Transverse colon (tissue), 4 donors: ENCODE measurements at regions not wholly inside any gene's neighbourhood (a gene's known extent, or its start where the extent isn't known, plus 50 kb on each side); places are given as distances from the start of the nearest gene placed in this dataset.

Source experiments
- EP300 ChIP-seq: sonication (generic); formaldehyde crosslinking; IDR thresholded peaks from one replicate; pipeline ENCODE4 v1.6.1; 2017; ENCODE audit warnings: antibody characterized with exemption, low read depth
- POLR2A ChIP-seq: fragments of 450-650 bp; IDR thresholded peaks from one replicate; pipeline ENCODE4 v1.6.1; 2016; ENCODE audit warnings: antibody characterized with exemption, mild to moderate bottlenecking, moderate library complexity
- POLR2AphosphoS5 ChIP-seq, 3 donors: sonication (generic); formaldehyde crosslinking; IDR thresholded peaks; one replicate each; pipeline ENCODE4 v1.6.1; 2016; ENCODE audit warnings: antibody characterized with exemption in 3 of 3
- TF ChIP-seq, protein P1 (sequence below), 5 experiments: fragments of 200-600 bp in 3 of 5; fragments of 450-650 bp in 2 of 5; sonication (generic) in 3 of 5; IDR thresholded peaks; 1 replicate in 2 of 5; 2 replicates in 3 of 5; pipeline ENCODE4 v1.5.1; 2016 to 2017; ENCODE audit warnings: antibody characterized with exemption in 5 of 5, inconsistent platforms in 3 of 5, mild to moderate bottlenecking in 2 of 5, moderate library complexity in 1 of 5

DNA sequence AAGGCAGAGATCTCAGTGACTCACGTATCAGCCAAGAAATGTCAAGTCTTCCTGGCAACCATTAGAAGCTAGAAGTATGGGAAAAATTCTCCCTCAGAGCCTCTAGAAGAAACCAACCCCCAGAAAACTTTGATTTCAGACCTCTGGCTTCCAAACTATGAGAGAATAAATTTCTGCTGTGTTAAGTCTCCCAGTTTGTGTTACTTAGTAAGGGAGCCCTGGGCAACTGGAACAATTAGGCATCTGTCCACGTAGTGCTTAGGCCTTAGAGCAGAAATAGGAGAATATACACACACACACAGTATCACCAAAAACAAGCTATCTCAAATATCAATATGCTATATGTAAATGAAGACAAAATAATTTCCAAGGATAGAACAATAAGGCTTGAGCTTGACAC lies 894.8 kb upstream of the CDH10 start:
- no peak for TF ChIP-seq POLR2A
- TF ChIP-seq, protein P1, sequence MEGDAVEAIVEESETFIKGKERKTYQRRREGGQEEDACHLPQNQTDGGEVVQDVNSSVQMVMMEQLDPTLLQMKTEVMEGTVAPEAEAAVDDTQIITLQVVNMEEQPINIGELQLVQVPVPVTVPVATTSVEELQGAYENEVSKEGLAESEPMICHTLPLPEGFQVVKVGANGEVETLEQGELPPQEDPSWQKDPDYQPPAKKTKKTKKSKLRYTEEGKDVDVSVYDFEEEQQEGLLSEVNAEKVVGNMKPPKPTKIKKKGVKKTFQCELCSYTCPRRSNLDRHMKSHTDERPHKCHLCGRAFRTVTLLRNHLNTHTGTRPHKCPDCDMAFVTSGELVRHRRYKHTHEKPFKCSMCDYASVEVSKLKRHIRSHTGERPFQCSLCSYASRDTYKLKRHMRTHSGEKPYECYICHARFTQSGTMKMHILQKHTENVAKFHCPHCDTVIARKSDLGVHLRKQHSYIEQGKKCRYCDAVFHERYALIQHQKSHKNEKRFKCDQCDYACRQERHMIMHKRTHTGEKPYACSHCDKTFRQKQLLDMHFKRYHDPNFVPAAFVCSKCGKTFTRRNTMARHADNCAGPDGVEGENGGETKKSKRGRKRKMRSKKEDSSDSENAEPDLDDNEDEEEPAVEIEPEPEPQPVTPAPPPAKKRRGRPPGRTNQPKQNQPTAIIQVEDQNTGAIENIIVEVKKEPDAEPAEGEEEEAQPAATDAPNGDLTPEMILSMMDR (IDR thresholded peaks at IDR 0.05): no peak
- no peak for TF ChIP-seq EP300
- no peak for TF ChIP-seq POLR2AphosphoS5 (IDR thresholded peaks at IDR 0.05)
